Stimulated activated CD8-positive, alpha-beta memory T cell treated with anti-CD3 and anti-CD28 coated beads, Interleukin-15, amount 100 ng/mL, for 48 hours (primary cell): ENCODE measurements at regions not wholly inside any gene's neighbourhood (a gene's known extent, or its start where the extent isn't known, plus 50 kb on each side); places are given as distances from the start of the nearest gene placed in this dataset.

Source experiments
- DNase-seq, 2 donors: peaks; one replicate each; pipeline ENCODE4 v3.0.0-alpha.2; 2020; ENCODE audit warnings: low read depth in 2 of 2

GRCh38 chr2:220114443-220114842 is 487.0 kb downstream of the SLC4A3 start:
- DNase-seq, result no peak

DNA sequence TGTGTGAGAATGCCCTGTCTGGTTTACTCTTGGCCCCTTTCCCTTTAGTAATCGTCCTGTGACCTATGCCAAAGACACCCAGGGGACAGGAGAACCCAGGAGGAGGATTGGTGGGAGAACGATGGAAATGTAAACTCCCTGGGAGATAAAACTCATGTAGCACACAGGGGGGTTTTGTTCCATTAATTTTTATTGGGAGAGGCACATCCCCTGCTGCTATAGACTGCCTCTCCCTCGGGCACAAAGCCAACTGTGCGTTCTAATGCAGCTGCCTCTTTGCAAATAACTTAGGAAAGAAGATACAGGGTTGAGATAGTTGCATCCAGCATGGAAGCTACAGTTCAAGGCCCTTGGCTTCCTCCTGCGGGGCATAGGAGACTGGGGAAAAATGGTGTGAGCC is 489.6 kb downstream of the SLC4A3 start:
- no peak for DNase-seq

GRCh38 chr2:220120041-220120440 is 492.6 kb downstream of the SLC4A3 start:
- no peak for DNase-seq

GRCh38 chr2:220123751-220124150 is 496.3 kb downstream of the SLC4A3 start:
- no peak for DNase-seq

DNA sequence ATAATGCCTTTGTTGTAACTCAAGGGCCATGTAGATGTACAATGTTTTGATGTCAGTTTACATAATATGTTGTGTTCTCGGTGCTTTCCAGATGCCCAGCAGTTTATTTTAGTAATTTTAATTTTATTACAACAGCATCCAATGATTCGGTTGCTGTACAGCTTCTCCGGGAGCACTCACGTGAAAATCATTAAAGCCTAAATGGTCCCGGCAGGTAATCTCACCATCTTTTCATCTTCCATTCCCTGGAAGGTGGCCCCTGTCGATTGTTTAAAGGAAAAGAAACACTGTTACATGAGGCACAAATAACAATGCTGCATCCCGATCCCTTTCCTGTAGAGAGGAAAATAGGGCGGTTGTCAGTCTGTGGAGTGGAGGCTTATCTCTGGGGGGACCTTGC is 498.1 kb downstream of the SLC4A3 start:
- DNase-seq, result no peak

GRCh38 chr2:220127311-220127710 is 499.9 kb downstream of the SLC4A3 start:
- no peak for DNase-seq

DNA sequence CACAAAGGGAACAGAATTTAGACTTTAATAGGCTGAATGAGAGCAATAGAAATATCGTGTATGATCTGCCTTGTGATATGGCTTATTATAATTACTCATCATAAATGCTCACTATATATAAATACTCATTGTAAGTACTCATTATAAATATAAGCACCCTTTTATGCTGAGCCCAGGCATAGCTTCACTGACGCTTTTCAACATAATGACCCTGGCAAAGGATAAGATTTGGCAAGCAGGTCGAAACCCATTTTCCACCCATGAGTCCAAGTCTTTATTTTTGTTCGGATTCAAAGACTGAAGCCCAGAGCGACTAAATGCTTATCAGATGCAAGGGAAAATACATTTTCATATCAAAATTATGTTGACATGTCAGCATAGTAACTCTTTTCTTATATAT is 500.4 kb downstream of the SLC4A3 start:
- no peak for DNase-seq

DNA sequence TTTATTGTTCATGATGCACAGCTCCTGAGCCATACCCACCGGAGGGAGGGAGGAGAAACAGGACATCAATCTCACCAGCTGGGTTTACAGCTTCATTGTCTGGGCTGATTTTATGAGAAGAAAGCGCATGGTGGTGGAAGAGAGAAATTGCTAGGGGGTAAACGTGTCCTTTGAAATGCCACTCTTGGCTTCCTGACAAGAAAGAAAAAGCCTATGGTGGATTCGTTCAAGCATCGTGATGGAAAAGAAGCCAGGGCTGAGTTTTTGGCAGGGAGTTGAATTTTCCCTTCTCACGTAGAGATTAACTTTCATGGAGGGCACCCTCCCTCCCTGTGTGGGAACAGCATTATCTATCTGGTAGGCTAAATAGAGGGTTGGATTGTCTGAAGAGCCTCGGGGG is 502.0 kb downstream of the SLC4A3 start:
- DNase-seq, result no peak

GRCh38 chr2:220134756-220135534 is 507.5 kb downstream of the SLC4A3 start:
- DNase-seq, result no peak

- DNase-seq, result no peak
Measured at GRCh38 chr2:220143336-220143735, 515.9 kb downstream of the SLC4A3 start.

DNA sequence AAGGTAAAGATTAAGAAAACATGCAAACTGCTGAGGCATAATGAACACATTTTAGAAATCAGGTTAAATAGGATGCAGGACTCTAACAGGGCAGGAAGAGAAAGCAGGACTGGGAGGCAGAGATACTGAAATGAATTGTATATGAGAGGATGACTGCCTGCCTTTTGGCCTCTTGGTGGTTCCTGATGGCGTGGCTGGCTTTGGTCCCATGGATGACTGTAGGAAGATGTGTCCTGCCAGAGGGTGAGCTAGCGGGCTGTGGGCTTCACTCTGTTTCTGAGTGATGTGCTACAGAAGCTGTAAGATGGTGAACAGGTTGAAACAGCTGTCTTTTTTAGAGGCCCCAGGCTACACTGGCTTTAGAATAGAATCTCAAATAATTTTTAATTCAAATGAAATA is 517.0 kb downstream of the SLC4A3 start:
- DNase-seq, result no peak

DNA sequence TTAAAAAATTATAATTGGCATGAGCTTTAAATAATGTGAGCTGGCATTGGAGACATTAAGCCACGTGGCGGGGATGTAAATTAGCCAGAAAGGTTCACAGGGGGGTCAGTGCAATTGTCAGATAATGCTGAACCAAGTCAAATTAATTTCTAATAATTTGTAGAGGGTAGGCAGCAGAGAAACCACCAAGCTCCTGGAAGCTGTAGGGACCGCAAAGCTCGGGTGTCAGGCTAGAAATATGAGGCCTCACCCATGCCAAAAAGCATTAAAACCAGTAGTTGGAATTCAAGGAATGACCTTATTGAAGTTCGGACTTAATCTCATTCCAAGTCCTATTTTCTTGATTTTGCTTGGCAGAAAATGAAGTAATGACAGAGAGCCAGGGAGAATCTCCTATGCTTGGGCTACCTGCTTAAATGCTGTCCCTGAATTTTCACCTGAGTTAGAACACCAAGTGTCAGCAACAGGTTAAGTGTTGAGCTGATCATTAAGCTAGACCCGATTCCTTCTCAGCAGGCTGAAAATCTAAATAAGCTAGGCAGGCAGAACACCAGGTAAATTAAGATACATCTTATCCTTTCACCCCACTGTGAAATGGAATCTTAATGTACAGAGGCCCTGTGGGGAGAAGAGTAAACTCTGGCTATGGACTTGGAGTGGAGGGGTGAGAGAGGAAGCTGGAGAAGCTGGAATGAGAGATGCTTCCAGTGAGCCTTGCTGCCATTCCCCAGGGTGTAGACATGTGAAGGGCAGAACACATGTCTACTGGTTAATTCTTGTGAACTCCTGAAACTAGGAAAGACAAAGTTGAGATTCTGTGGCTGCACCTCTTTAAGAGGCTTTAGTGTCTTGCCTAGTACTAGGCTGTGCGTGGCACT is 520.0 kb downstream of the SLC4A3 start:
- no peak for DNase-seq

GRCh38 chr2:220148471-220149248 is 521.2 kb downstream of the SLC4A3 start:
- DNase-seq, result no peak

DNA sequence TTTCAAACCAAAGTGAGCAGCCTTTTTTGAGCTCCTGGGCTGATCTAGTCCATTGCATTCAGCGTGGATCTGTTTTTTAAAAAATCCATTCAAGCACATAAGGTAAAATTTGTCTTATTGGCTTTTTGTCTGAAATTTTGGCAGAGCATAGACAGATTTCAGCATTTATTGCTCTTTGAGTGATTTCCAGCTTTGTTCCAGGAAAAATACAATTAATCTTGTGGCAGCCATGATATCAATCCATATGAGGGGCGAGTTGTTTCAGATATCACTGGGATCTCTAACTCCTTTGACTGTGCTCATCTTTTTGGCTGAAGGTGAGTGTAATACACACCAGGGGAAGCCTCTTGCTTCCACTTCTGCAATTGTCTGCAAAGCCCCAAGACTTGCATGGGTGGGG is 523.9 kb downstream of the SLC4A3 start:
- no peak for DNase-seq

DNA sequence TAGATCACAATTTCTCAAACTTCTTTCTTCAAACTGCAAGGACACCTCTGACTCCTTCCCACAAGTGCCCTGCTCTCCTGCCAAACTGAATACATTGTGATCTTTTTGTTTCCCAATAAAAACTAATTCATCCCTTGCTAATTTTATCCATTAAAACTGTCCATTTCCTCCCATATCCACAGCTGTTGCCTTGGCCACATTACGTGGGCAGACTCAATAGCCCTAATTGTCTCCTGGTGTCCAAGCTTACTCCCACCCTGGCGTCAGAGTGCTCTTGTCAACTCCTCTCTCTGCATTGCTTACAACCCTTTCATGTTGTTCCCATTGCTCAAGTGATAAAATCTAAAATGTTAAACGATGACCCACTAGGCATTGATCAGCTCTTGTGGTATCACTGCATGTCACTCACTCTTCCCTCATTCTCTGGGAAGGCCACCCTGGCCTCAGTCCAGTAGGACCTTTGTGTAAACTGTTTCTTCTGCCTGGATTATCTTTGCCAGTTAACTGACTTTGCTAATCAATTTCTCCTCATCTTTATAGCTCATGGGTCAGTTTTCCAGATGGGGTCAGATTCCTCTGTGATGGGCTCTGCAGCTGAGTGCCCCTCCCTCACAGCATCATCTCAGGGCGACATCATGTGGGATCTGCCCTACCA is 525.0 kb downstream of the SLC4A3 start:
- DNase-seq, result no peak

GRCh38 chr2:220153118-220153517 is 525.7 kb downstream of the SLC4A3 start:
- DNase-seq, result no peak

DNA sequence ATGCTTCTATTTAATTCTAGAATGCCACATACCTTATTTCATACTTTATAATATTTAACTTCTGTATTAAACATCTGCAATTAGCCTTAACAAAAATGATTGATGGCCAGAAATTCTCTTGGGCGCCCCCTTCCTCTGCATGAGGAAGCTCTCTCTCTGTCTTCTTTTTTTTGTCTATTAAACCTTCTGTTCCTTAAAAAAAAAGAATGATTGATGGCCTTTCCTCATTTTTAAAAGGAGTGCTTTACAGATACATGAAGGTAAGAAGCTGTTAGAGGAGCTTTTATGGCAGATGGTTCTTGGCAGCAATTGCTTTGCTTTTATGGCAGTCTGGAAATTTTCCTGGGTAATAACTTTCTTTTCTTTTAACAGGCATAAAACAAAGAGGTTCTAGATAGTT is 526.9 kb downstream of the SLC4A3 start:
- no peak for DNase-seq

GRCh38 chr2:220157312-220157711 is 529.9 kb downstream of the SLC4A3 start:
- DNase-seq, result no peak

- no peak for DNase-seq
Measured at GRCh38 chr2:220159738-220160137, 532.3 kb downstream of the SLC4A3 start.

GRCh38 chr2:220162320-220162719 is 534.9 kb downstream of the SLC4A3 start:
- no peak for DNase-seq

DNA sequence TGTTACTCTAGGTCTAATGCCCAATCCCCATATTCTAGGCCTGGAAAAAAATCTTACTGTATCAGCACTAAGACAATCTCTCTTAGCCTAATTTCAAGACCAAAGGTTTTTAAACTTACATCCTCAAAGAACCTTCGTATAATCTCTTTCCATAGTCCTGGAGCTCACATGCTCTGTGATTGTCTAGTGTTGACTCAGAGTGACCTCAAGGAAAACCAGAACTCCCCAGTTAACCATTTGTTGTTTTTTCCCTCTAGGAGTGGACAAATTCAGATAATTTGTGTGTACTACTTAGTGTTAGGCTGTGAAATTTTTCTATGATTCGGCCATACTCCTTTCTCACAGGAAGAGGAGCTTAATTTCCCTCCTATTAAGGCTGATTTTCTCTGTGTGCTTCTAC is 536.1 kb downstream of the SLC4A3 start:
- no peak for DNase-seq

GRCh38 chr2:220165401-220165800 is 538.0 kb downstream of the SLC4A3 start:
- no peak for DNase-seq
